GM19463 (cell line): ENCODE measurements at regions not wholly inside any gene's neighbourhood (a gene's known extent, or its start where the extent isn't known, plus 50 kb on each side); places are given as distances from the start of the nearest gene placed in this dataset.
A peak's percentile ranks its signal among the peaks of the same experiment; 100 is the strongest.
"Not testable (repeated sequence)": the region's sequence is repeated elsewhere in the genome, so short reads cannot be mapped to it uniquely, and the experiment has no call there.

Experiments
- ATAC-seq: cut with Tn5 transposase; IDR thresholded peaks from one replicate; pipeline ENCODE4 v1.9.1; 2021; ENCODE audit warnings: mild to moderate bottlenecking, moderate library complexity; ENCODE audit not compliant: unreplicated experiment

GRCh38 chr13:111757094-111757493, 309.9 kb upstream of the SOX1 start:
- ATAC-seq, result not testable (repeated sequence)

- not testable (repeated sequence) for ATAC-seq
Measured at GRCh38 chr13:111757618-111758017, 309.3 kb upstream of the SOX1 start.

- not testable (repeated sequence) for ATAC-seq
Measured at GRCh38 chr13:111763001-111763872, 303.7 kb upstream of the SOX1 start.

- not testable (repeated sequence) for ATAC-seq
Measured at GRCh38 chr13:111764550-111764949, 302.4 kb upstream of the SOX1 start.

- ATAC-seq, result not testable (repeated sequence)
Measured at GRCh38 chr13:111764996-111765395, 302.0 kb upstream of the SOX1 start.

GRCh38 chr13:111775718-111776117, 291.2 kb upstream of the SOX1 start:
- not testable (repeated sequence) for ATAC-seq

GRCh38 chr13:111777351-111777750, 289.6 kb upstream of the SOX1 start:
- ATAC-seq, result peak; percentile 58

- not testable (repeated sequence) for ATAC-seq
Measured at GRCh38 chr13:111781395-111781794, 285.6 kb upstream of the SOX1 start.

- ATAC-seq, result not testable (repeated sequence)
Measured at GRCh38 chr13:111787321-111787720, 279.6 kb upstream of the SOX1 start.

- no peak for ATAC-seq
Measured at GRCh38 chr13:111789011-111789410, 277.9 kb upstream of the SOX1 start.

GRCh38 chr13:111789420-111789819, 277.5 kb upstream of the SOX1 start:
- ATAC-seq, result no peak

GRCh38 chr13:111790621-111791020, 276.3 kb upstream of the SOX1 start:
- ATAC-seq, result no peak

- ATAC-seq, result no peak
Measured at GRCh38 chr13:111791131-111791530, 275.8 kb upstream of the SOX1 start.

GRCh38 chr13:111792956-111793355, 274.0 kb upstream of the SOX1 start:
- ATAC-seq, result no peak
